GM18873 (cell line): ENCODE measurements at regions not wholly inside any gene's neighbourhood (a gene's known extent, or its start where the extent isn't known, plus 50 kb on each side); places are given as distances from the start of the nearest gene placed in this dataset.

Source experiments
- ATAC-seq: cut with Tn5 transposase; IDR thresholded peaks from one replicate; pipeline ENCODE4 v1.9.1; 2021; ENCODE audit warnings: mild to moderate bottlenecking, moderate library complexity, moderate number of reproducible peaks; ENCODE audit not compliant: unreplicated experiment, low FRiP score

DNA sequence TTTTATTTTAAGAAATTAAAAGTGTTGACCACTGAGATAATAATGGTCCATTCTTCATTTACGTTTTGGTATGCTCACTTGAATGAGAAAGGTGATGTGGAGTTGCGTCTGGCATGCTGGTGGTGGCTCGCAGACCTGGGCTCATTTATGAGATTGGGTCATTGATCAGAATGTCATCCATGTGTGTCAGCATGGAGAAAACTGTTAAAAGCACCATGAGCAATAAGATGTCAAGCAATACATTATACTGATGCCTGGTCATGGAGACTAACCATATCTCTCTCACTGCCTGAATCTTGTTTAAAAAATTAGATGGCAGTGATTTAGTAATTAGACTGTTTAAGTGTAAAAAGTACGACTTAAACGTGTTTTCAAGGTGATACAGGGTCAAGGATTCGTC, 503.4 kb upstream of the SEMA6D start:
- ATAC-seq = no peak

- ATAC-seq = no peak
Measured at GRCh38 chr15:47218295-47218694, 499.0 kb upstream of the SEMA6D start.

- no peak for ATAC-seq
Measured at GRCh38 chr15:47244361-47244760, 472.9 kb upstream of the SEMA6D start.

DNA sequence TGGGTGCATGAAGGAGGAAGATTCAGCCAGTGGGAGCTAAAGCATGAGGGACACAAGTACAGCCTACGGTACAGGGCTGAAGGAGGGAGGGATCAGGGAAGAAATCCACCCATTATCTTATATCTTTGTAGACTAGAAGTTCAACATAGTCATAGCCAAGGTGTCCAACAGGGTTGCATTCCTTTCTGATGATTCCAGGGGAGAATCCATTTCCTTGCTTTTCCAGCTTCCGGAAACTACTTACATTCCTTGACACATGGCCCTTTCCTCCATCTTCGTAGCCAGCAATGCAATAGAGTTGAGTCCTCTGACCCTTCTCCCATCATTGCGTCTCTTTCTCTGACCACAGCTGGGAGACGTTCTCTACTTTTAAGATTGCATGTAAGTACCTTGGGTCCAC, 471.0 kb upstream of the SEMA6D start:
- no peak for ATAC-seq

GRCh38 chr15:47258521-47258920, 458.8 kb upstream of the SEMA6D start:
- no peak for ATAC-seq

DNA sequence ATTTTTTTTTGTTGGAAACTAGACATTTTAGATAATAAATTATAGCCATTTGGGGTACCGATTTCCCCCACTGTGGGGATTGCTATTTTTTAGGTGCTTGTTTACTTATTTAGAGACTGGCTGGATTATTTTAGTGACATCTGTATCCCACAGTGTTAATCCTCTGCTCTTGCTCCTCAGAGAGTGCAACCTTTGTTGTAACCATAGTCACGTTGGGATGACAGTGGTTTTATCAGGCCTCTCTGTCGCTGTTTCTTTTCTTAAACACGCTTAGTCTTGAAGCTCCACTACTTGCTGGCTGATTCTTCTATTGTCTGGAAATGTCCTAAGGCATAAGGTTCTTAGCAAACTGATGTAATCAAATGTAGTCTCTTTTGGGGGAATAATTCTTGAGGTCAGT, 451.6 kb upstream of the SEMA6D start:
- no peak for ATAC-seq

DNA sequence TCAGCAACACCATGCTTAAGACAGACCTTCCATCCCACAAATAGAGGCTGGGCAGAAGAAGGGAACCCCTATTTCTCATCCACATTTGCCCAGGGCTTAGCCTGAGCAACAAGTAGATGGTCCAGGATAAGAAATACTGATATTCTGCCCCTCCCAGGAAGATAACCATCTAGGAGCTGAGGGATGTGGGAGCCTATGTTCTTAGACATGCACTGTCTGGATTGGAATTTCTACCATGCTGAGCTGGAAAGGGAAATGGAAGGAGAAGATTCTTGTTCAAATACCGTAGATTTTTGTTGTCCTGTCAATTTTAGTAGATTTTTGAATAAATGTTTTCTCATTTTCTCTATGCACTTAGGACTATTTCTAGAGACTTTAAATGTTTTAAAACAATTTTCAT, 450.7 kb upstream of the SEMA6D start:
- ATAC-seq = no peak

DNA sequence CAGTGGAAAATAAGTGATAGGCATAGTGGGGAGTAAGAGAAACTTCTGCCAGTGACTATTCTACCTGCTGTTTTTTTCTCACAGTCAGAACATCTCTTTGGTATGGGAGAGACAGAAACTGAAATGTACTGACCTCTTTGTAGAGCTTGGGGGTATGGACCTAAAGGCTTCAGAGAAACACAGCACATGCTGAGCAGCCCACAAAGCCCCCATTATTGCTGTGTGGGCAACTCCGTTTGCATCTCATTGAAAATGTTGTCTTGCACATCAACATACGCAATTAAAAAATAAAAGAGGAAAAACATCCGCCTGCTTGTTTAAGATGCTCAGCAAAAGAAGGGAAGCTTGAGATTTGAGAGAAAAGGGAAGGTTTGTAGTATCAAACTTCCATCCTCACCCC, 443.4 kb upstream of the SEMA6D start:
- no peak for ATAC-seq

GRCh38 chr15:47283246-47283645, 434.1 kb upstream of the SEMA6D start:
- no peak for ATAC-seq

DNA sequence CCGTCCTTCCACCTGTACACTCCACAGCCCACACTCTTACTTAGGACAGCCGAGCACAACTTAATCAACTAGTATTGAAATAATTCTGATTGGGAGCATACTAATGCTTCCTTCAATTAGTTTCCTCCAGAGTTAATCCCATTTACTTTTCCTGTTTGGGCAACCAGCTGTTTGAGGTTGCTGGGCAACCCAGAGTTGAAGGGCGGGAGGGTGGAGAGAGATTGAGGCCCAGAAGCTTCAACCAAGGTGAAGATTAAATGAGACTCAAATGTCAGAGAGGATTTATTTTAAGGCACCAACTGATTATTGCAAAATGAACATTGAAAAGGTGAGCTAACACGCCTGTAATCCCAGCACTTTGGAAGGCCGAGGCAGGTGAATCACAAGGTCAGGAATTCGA, 428.5 kb upstream of the SEMA6D start:
- no peak for ATAC-seq

DNA sequence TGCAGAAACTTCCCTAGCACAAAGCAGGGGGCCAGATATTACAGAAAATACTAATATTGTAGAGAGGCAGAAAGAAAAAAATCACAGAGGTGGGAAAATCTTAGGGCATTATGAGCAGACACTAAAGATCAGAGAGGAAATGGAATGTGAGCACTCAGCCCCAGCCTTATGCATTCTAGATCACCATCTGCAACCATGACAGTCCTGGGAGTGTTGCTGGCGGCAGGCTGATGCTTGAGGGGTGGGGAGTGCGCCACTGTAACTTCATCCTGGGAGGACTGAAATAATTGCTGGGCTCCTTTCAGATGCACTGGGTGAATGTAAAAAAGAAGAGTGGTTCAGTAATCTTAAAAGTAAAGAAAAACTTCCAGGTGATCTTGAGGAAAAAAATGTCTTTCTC, 427.6 kb upstream of the SEMA6D start:
- ATAC-seq = no peak

GRCh38 chr15:47291767-47292166, 425.5 kb upstream of the SEMA6D start:
- no peak for ATAC-seq

DNA sequence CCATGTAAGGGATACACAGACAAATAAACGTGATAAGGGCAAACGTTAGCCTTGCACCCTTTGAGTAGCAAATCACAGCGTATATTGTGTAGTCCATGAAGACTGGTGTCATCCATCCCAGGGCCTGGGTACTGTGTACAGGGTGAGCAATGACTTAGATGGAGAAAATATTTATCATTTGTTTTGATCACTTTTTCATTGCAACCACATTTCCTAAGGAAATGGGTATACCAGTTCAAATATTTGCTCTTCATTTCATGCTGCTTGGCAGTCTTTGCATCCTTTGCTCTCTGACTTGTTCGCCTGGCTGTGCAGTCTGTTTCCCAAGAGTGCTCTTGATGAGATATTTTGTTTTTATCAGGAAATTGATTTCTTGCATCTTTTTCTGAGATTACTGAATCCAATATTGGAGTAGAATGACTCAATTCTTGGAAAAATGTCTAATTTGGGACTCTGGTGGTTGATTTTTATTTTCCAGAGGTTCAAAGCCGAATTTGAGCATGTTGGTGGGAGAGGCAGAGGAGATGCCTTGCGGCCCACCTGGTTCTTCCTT, 424.6 kb upstream of the SEMA6D start:
- no peak for ATAC-seq

DNA sequence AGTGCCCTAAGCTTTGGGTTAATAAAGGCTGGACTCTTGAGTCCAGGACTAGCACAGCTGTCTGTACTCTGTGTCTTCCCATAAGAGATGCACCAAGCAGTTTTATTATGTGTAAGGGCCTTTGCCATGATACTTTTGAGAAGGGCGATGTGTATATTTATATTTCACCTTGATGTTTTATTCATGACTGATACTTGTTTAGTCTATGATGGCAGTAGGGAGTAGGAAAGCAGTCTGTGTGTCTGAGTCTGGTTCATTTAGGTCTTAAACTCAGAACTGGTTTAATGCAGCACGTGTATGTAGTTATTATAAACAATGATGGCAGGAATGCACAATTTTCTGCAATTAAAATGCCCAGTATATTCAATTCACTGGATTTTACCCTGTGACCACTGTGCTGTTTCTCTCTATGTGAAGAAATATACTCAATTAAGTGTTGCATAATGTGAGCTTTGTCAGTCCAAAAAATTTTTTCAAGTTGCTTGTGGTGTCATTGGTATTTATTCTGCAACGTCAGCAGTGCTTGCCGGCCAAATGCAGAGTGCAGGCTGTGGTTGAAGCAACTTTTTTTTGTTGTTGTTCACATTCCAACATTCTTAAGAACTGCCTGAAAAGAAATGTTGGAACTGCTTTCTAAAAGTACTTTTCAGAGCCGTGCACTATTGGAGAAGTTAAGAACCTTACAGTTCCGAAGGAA, 423.7 kb upstream of the SEMA6D start:
- ATAC-seq = no peak

- no peak for ATAC-seq
Measured at GRCh38 chr15:47294765-47295259, 422.5 kb upstream of the SEMA6D start.

- no peak for ATAC-seq
Measured at GRCh38 chr15:47296881-47297280, 420.4 kb upstream of the SEMA6D start.

GRCh38 chr15:47299846-47300434, 417.4 kb upstream of the SEMA6D start:
- no peak for ATAC-seq

GRCh38 chr15:47300596-47300995, 416.7 kb upstream of the SEMA6D start:
- ATAC-seq = no peak

GRCh38 chr15:47301481-47301880, 415.8 kb upstream of the SEMA6D start:
- ATAC-seq = no peak

DNA sequence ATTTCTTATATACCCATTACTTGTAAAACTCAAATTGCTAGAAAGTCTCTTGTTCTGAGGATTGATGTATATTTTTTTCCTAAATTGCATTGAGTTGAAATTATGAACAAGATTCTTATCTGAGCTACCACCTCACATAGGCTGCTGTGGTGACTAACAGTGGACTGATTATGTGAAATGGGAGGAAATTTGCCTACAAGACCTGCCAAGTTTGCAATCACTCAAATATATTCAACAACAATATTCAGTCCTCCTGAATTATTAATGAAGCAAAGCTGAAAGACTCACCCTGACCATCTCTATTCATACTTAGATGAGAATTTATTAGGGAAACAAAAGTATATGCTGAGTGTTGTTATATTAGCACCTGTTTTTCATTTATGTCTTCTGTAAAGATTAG, 412.6 kb upstream of the SEMA6D start:
- ATAC-seq = no peak

DNA sequence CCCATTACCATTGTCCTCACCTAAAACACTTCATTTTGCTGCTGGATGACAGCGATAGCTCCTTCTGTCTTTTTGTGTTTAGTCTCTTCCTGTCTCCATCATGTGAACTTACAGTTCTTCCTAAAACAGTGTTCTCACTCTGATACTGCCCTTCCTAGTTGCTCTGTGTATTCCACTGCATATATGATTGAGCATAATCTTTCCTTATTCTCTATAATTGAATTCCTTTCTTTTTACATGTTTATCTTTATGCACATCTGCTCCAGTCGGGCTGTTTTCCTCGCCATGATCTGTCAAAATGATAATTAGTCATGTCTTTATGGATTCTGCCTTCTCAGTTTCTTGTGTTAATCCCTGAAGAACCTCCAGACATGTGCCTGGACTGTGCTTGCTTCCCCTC, 405.1 kb upstream of the SEMA6D start:
- no peak for ATAC-seq
